GM12872 (cell line): ENCODE measurements at regions not wholly inside any gene's neighbourhood (a gene's known extent, or its start where the extent isn't known, plus 50 kb on each side); places are given as distances from the start of the nearest gene placed in this dataset.

Source experiments
- TF ChIP-seq, protein P1 (sequence below): IDR thresholded peaks from 3 replicates; pipeline ENCODE4 v1.5.1; 2011; ENCODE audit warnings: low read depth, mild to moderate bottlenecking, low read length, moderate library complexity; ENCODE audit not compliant: insufficient read depth

DNA sequence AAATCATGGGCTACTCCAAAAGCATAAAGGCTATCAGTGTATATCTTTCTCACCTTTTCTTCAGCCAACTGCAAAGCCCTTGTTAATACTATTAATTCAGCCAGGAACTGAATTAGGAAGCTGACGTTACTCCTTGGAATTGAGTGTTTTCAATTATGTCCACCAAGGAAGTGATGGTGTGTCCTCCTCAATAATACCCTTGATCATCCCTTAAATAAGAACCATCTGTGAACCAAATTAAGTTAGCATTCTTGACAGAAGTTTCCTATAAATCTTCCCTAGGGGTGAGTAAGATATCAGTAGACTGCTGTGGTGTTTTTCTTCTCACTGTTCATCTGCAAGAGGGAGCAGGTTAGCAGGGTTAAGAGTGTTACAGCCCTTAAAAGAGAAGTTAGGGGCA, 252.3 kb upstream of the AVPR1A start:
- TF ChIP-seq, protein P1, sequence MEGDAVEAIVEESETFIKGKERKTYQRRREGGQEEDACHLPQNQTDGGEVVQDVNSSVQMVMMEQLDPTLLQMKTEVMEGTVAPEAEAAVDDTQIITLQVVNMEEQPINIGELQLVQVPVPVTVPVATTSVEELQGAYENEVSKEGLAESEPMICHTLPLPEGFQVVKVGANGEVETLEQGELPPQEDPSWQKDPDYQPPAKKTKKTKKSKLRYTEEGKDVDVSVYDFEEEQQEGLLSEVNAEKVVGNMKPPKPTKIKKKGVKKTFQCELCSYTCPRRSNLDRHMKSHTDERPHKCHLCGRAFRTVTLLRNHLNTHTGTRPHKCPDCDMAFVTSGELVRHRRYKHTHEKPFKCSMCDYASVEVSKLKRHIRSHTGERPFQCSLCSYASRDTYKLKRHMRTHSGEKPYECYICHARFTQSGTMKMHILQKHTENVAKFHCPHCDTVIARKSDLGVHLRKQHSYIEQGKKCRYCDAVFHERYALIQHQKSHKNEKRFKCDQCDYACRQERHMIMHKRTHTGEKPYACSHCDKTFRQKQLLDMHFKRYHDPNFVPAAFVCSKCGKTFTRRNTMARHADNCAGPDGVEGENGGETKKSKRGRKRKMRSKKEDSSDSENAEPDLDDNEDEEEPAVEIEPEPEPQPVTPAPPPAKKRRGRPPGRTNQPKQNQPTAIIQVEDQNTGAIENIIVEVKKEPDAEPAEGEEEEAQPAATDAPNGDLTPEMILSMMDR: no peak

DNA sequence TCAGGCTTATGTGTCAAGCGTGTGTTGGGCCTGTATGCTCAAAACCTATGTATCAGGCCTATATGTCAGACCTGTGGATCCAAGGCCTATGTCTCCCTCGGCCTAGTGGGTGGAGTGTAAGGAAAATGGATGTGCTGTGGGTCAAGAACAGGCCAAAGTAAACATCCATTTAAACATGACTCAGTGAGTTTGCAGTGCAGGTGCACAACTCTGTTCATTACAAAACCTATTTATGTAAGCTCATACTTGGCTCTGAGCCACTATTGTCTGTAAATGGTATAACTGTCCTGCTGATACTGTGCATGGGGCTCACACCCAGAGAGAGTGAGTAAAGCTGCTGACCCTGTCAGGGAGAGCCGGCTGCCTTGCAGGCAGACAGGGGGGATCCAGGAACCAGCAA, 249.7 kb upstream of the AVPR1A start:
- TF ChIP-seq, protein P1: no peak

DNA sequence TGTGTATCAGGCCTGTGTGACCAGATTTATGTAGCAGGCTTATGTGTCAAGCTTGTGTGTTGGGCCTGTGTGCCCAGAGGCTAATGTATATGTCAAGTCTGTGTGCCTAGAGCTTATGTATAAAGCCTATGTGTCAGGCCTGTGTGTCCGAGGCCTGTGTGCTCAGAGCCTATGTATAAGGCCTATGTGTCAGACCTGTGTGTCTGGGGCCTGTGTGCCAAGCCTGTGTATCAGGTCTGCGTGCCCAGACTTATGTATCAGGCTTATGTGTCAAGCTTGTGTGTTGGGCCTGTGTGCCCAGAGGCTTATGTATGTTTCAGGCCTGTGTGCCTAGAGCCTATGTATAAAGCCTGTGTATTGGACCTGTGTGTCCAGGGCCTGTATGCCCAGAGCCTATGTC, 249.3 kb upstream of the AVPR1A start:
- TF ChIP-seq, protein P1: no peak

DNA sequence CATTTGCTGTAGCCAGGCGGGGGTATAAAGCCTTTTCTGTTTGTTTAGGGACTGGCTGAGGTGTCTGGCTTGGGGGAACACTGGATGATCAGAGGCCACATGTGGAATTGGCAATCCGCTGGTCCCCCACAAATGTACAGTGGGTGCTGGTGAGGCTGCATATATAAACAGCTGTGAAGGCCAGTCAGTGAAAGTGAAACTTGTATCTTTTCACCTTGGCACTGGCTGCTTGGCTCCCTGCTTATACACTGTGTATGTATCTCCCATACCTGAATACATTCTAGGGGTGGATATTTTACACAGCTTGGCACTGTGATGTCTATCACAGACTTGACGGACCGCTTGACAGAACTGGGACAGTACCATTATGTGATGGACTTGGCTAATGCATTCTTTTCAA, 246.8 kb upstream of the AVPR1A start:
- TF ChIP-seq, protein P1: no peak

DNA sequence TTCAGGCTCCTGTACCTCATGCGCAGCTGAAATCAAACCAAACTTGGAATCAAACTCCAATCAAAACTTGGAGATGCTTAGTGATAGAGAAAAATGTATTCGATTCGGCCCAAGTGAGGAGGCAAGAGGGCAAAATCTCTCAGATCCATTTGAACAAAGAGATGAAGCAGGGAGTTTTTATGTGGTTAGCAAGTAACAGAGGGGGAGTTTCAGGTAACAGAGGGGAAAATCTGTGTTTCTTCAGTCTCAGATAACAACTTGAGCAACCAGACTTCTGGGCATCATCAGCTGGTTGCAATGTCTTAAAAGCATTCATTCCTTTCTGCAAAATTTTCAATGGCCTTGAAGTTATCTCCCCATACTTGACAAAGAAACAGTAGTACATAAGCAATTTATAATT, 245.1 kb upstream of the AVPR1A start:
- TF ChIP-seq, protein P1: no peak

GRCh38 chr12:63394983-63395382, 244.0 kb upstream of the AVPR1A start:
- TF ChIP-seq, protein P1: no peak

- TF ChIP-seq, protein P1: no peak
Observed at GRCh38 chr12:63394349-63394748, 243.3 kb upstream of the AVPR1A start.

GRCh38 chr12:63389211-63389610, 238.2 kb upstream of the AVPR1A start:
- TF ChIP-seq, protein P1: no peak
